SK-N-SH (cell line): ENCODE measurements at regions not wholly inside any gene's neighbourhood (a gene's known extent, or its start where the extent isn't known, plus 50 kb on each side); places are given as distances from the start of the nearest gene placed in this dataset.

Experiments
- CTCF ChIA-PET: fragments of 300-600, 350-600 bp; formaldehyde crosslinking; extraction: SDS; loops from one replicate; lab custom pipeline; 2021; lab: Yijun Ruan, JAX
- POLR2A ChIA-PET: fragments of 350-600 bp; sonication (Branson Sonifier 250); formaldehyde crosslinking; extraction: SDS; loops from one replicate; lab custom pipeline; 2020; ENCODE audit warnings: antibody characterized with exemption, inconsistent platforms; lab: Yijun Ruan, JAX
- DNase-seq: peaks from one replicate; pipeline ENCODE4 v3.0.0; 2012
- H2AFZ ChIP-seq: fragments of 200-600 bp; sonication (generic); 2 replicates; pipeline ENCODE4 v1.8.1; 2016; ENCODE audit warnings: antibody characterized with exemption, mild to moderate bottlenecking, low read depth
- H3F3A ChIP-seq: fragments of 200-600 bp; sonication (generic); replicated peaks from 2 replicates; pipeline ENCODE3; 2016; ENCODE audit warnings: antibody characterized with exemption, mild to moderate bottlenecking; ENCODE audit not compliant: insufficient read depth
- H3K27ac ChIP-seq, 2 experiments: fragments of 200-500 bp in 1 of 2; fragments of 200-600 bp in 1 of 2; sonication (Bioruptor generic) in 1 of 2; sonication (generic), shearing (Covaris generic) in 1 of 2; 2 replicates each; pipeline versions ENCODE4 v1.5.1 to v1.6.1; 2014 to 2016; ENCODE audit warnings: low read depth in 2 of 2, inconsistent platforms in 1 of 2, low read length in 1 of 2, mild to moderate bottlenecking in 1 of 2, mixed read lengths in 1 of 2
- H3K27me3 ChIP-seq: fragments of 200-600 bp; sonication (generic), shearing (Covaris generic); 2 replicates; pipeline ENCODE4 v1.6.1; 2016; ENCODE audit warnings: mixed run types; ENCODE audit not compliant: insufficient read depth
- H3K36me3 ChIP-seq, 2 experiments: fragments of 200-500 bp in 1 of 2; fragments of 200-600 bp in 1 of 2; sonication (Bioruptor generic) in 1 of 2; sonication (generic) in 1 of 2; replicated peaks in 1 of 2; 2 replicates each; pipeline versions ENCODE3 to v1.5.1; 2014 to 2016; ENCODE audit warnings: low read length in 1 of 2, mild to moderate bottlenecking in 1 of 2; ENCODE audit not compliant: insufficient read depth in 2 of 2, control insufficient read depth in 1 of 2
- H3K4me1 ChIP-seq, 2 experiments: fragments of 200-500 bp in 1 of 2; fragments of 200-600 bp in 1 of 2; sonication (Bioruptor generic) in 1 of 2; sonication (generic), shearing (Covaris generic) in 1 of 2; 2 replicates each; pipeline versions ENCODE4 v1.5.1 to v1.6.1; 2014 to 2016; ENCODE audit warnings: low read depth in 1 of 2, low read length in 1 of 2, mixed run types in 1 of 2; ENCODE audit not compliant: insufficient read depth in 2 of 2, control insufficient read depth in 1 of 2
- H3K4me2 ChIP-seq: fragments of 200-600 bp; sonication (generic), shearing (Covaris generic); 2 replicates; pipeline ENCODE4 v1.6.1; 2017; ENCODE audit warnings: mixed run types
- H3K4me3 ChIP-seq, 2 experiments: fragments of 200-500 bp in 1 of 2; fragments of 200-600 bp in 1 of 2; sonication (Bioruptor generic) in 1 of 2; sonication (generic), shearing (Covaris generic) in 1 of 2; 2 replicates each; pipeline versions ENCODE4 v1.5.1 to v1.8.1; 2014 to 2016; ENCODE audit warnings: low read depth in 2 of 2, inconsistent platforms in 1 of 2, low read length in 1 of 2, mild to moderate bottlenecking in 1 of 2, mixed read lengths in 1 of 2, moderate library complexity in 1 of 2
- H3K79me2 ChIP-seq: fragments of 200-600 bp; sonication (generic); 2 replicates; pipeline ENCODE4 v1.8.1; 2017; ENCODE audit warnings: mild to moderate bottlenecking; ENCODE audit not compliant: insufficient read depth
- H3K9ac ChIP-seq: fragments of 200-600 bp; sonication (generic); 2 replicates; pipeline ENCODE4 v1.6.1; 2017; ENCODE audit warnings: mixed run types
- H3K9me2 ChIP-seq: fragments of 200-600 bp; sonication (generic); 2 replicates; pipeline ENCODE4 v1.6.1; 2017; ENCODE audit warnings: mixed run types
- H3K9me3 ChIP-seq: fragments of 200-600 bp; sonication (generic); 2 replicates; pipeline ENCODE4 v1.6.1; 2017; ENCODE audit warnings: mixed run types, mild to moderate bottlenecking, moderate library complexity
- H4K20me1 ChIP-seq: fragments of 200-600 bp; sonication (generic); 2 replicates; pipeline ENCODE4 v1.6.1; 2017; ENCODE audit warnings: mild to moderate bottlenecking, mixed run types; ENCODE audit not compliant: insufficient read depth
- CTCF ChIP-seq: fragments of 200-600 bp; sonication (generic); IDR thresholded peaks from 2 replicates; pipeline ENCODE4 v1.6.1; 2017; ENCODE audit warnings: antibody characterized with exemption, mild to moderate bottlenecking, moderate library complexity
- GABPA ChIP-seq: IDR thresholded peaks from 2 replicates; pipeline ENCODE4 v1.4.0; 2012; ENCODE audit warnings: low read depth, mild to moderate bottlenecking
- GATA2 ChIP-seq: sonication (generic); formaldehyde crosslinking; IDR thresholded peaks from 2 replicates; pipeline ENCODE4 v1.5.0; 2020; ENCODE audit warnings: mild to moderate bottlenecking, missing genetic modification reagents
- PBX3 ChIP-seq: IDR thresholded peaks from 2 replicates; pipeline ENCODE4; 2012
- POLR2AphosphoS5 ChIP-seq: IDR thresholded peaks from 2 replicates; pipeline ENCODE4 v1.6.1; 2012; ENCODE audit warnings: low read depth, low read length
- REST ChIP-seq: IDR thresholded peaks from 2 replicates; pipeline ENCODE4 v1.6.1; 2012; ENCODE audit warnings: mild to moderate bottlenecking, low read depth, low read length, moderate library complexity
- RFX5 ChIP-seq: IDR thresholded peaks from 2 replicates; pipeline ENCODE4 v1.6.1; 2012; ENCODE audit warnings: mild to moderate bottlenecking, improper control_type of control experiment, low read length
- RXRA ChIP-seq: IDR thresholded peaks from 2 replicates; pipeline ENCODE4 v1.4.0; 2012; ENCODE audit warnings: low read depth, mild to moderate bottlenecking, borderline replicate concordance
- SMC3 ChIP-seq: IDR thresholded peaks from 2 replicates; pipeline ENCODE4 v1.6.1; 2012; ENCODE audit warnings: low read depth, low read length, improper control_type of control experiment
- TEAD4 ChIP-seq: IDR thresholded peaks from 2 replicates; pipeline ENCODE4 v1.4.0; 2012; ENCODE audit warnings: mild to moderate bottlenecking, borderline replicate concordance; ENCODE audit not compliant: insufficient read depth
- USF1 ChIP-seq: IDR thresholded peaks from 2 replicates; pipeline ENCODE4 v1.4.0; 2012; ENCODE audit warnings: low read depth, borderline replicate concordance
- USF2 ChIP-seq: fragments of 150-350 bp; IDR thresholded peaks from 2 replicates; pipeline ENCODE4 v1.6.1; 2017; ENCODE audit warnings: antibody characterized with exemption, low read length, low read depth, borderline replicate concordance
- WGBS: methylation state at CpG from one replicate; pipeline ENCODE4 v1.1.6; 2017; ENCODE audit warnings: low lambda C conversion rate; 5-methylcytosine and 5-hydroxymethylcytosine counted together

GRCh38 chr22:49593509-49593908 lies 234.2 kb downstream of the BRD1 start (continued):
- TF ChIP-seq CTCF (no peak), USF1 (no peak), SMC3 (no peak), GATA2 (CRISPR knock-in tag) (no peak), RXRA (no peak), RFX5 (no peak), TEAD4 (no peak), POLR2AphosphoS5 (no peak), REST (no peak)

- H3K27me3 ChIP-seq: no peaks in the 10 kb centered on the region
- H3K79me2 ChIP-seq: no peaks in the 10 kb centered on the region
- H3K27ac ChIP-seq: no peak overlapping the region
- TF ChIP-seq TEAD4: no peak
- TF ChIP-seq USF2: no peak
- TF ChIP-seq GABPA: no peak
- no peak for TF ChIP-seq CTCF
- TF ChIP-seq PBX3: no peak
- TF ChIP-seq, all 33 proteins: peak for 0
- Histone ChIP-seq H2AFZ (no peak overlapping the region), H3F3A (no peaks in the 10 kb centered on the region), H3K4me1 (no peaks in the 10 kb centered on the region), H3K4me3 (no peak overlapping the region), H3K9me3 (no peaks in the 10 kb centered on the region), H3K9me2 (no peaks in the 10 kb centered on the region), H4K20me1 (no peaks in the 10 kb centered on the region), H3K9ac (no peak overlapping the region), H3K4me2 (no peak overlapping the region), H3K36me3 (no peaks in the 10 kb centered on the region)
- WGBS: 16% methylated on average over 12 of the region's 12 CpGs
- no peak for DNase-seq
- POLR2A ChIA-PET: no interaction called here
- CTCF ChIA-PET: no interaction called here
Measured at GRCh38 chr22:49592780-49593501, 234.7 kb downstream of the BRD1 start.
